GM23338 (cell line): ENCODE measurements at regions not wholly inside any gene's neighbourhood (a gene's known extent, or its start where the extent isn't known, plus 50 kb on each side); places are given as distances from the start of the nearest gene placed in this dataset.

ENCODE experiments used
- ATAC-seq: fragments of 200-7000 bp; cut with Tn5 transposase; 3 replicates; pipeline ENCODE4 v1.9.1; 2020
- DNase-seq: peaks from one replicate; pipeline ENCODE4 v3.0.0-alpha.2; 2015; ENCODE audit warnings: low spot score
- H2AFZ ChIP-seq: fragments of 200-600 bp; sonication (generic); 2 replicates; pipeline ENCODE4 v1.8.0; 2016; ENCODE audit warnings: antibody characterized with exemption, mild to moderate bottlenecking, moderate library complexity
- H3F3A ChIP-seq: fragments of 200-600 bp; sonication (generic); replicated peaks from 2 replicates; pipeline ENCODE4 v1.8.0; 2017; ENCODE audit warnings: antibody characterized with exemption, mixed run types, low read depth
- H3K27ac ChIP-seq: fragments of 200-600 bp; sonication (generic); 2 replicates; pipeline ENCODE4 v1.6.1; 2016; ENCODE audit warnings: low read depth
- H3K27me3 ChIP-seq: fragments of 200-600 bp; sonication (generic); 2 replicates; pipeline ENCODE4 v1.8.0; 2016; ENCODE audit warnings: mild to moderate bottlenecking, mixed run types, moderate library complexity; ENCODE audit not compliant: insufficient read depth
- H3K36me3 ChIP-seq: fragments of 200-600 bp; sonication (generic); 2 replicates; pipeline ENCODE4 v1.8.0; 2016; ENCODE audit warnings: mild to moderate bottlenecking; ENCODE audit not compliant: insufficient read depth
- H3K4me1 ChIP-seq: fragments of 200-600 bp; sonication (generic); 2 replicates; pipeline ENCODE4 v1.8.0; 2016; ENCODE audit warnings: mild to moderate bottlenecking, moderate library complexity; ENCODE audit not compliant: insufficient read depth
- H3K4me2 ChIP-seq: fragments of 200-600 bp; sonication (generic); 2 replicates; pipeline ENCODE4 v1.7.1; 2017; ENCODE audit warnings: mixed run types
- H3K4me3 ChIP-seq: fragments of 200-600 bp; sonication (generic); 2 replicates; pipeline ENCODE4 v1.6.1; 2016; ENCODE audit warnings: mixed run types
- H3K79me2 ChIP-seq: fragments of 200-600 bp; sonication (generic); replicated peaks from 2 replicates; pipeline ENCODE4 v1.8.0; 2017; ENCODE audit warnings: mild to moderate bottlenecking; ENCODE audit not compliant: insufficient read depth
- H3K9me2 ChIP-seq: fragments of 200-600 bp; sonication (generic); 2 replicates; pipeline ENCODE4 v1.8.0; 2017; ENCODE audit not compliant: insufficient read depth
- H4K20me1 ChIP-seq: fragments of 200-600 bp; sonication (generic); replicated peaks from 2 replicates; pipeline ENCODE4 v1.8.0; 2017; ENCODE audit warnings: mild to moderate bottlenecking; ENCODE audit not compliant: insufficient read depth
- H3K27ac Mint-ChIP-seq: 2 replicates; pipeline ENCODE4 v1.8.0; 2020; ENCODE audit warnings: inconsistent platforms, mild to moderate bottlenecking, moderate library complexity, mixed read lengths
- H3K27me3 Mint-ChIP-seq: 3 replicates; pipeline ENCODE4 v1.8.0; 2022; ENCODE audit warnings: low read depth, mild to moderate bottlenecking, moderate library complexity, mixed read lengths, inconsistent platforms; ENCODE audit not compliant: insufficient read depth, poor library complexity
- H3K36me3 Mint-ChIP-seq: 3 replicates; pipeline ENCODE4 v1.8.0; 2021; ENCODE audit warnings: low read depth, mild to moderate bottlenecking, inconsistent platforms, moderate library complexity, mixed read lengths
- H3K4me1 Mint-ChIP-seq: 3 replicates; pipeline ENCODE4 v1.8.0; 2020; ENCODE audit warnings: mild to moderate bottlenecking, inconsistent platforms, mixed read lengths
- H3K4me3 Mint-ChIP-seq: 3 replicates; pipeline ENCODE4 v1.8.0; 2021; ENCODE audit warnings: moderate library complexity, mild to moderate bottlenecking, inconsistent platforms, mixed read lengths
- H3K9me3 Mint-ChIP-seq: 3 replicates; pipeline ENCODE4 v1.8.0; 2020; ENCODE audit warnings: moderate library complexity, mild to moderate bottlenecking, inconsistent platforms, mixed read lengths
- CREB1 ChIP-seq: fragments of 250-450 bp; sonication (Bioruptor Pico); IDR thresholded peaks from 2 replicates; pipeline ENCODE4 v1.5.0; 2020; ENCODE audit warnings: low read depth, mild to moderate bottlenecking, moderate library complexity
- ETS1 ChIP-seq: IDR thresholded peaks from 2 replicates; pipeline ENCODE4 v1.6.1; 2016; ENCODE audit warnings: antibody characterized with exemption
- EZH2 ChIP-seq: fragments of 200-600 bp; sonication (generic); IDR thresholded peaks from one replicate; pipeline ENCODE4 v1.8.0; 2017; ENCODE audit warnings: antibody characterized with exemption, mild to moderate bottlenecking, low read depth; ENCODE audit not compliant: unreplicated experiment
- EZH2phosphoT487 ChIP-seq: fragments of 200-600 bp; sonication (generic); IDR thresholded peaks from one replicate; pipeline ENCODE4 v1.8.1; 2018; ENCODE audit warnings: antibody characterized with exemption; ENCODE audit not compliant: unreplicated experiment
- JUNB ChIP-seq: IDR thresholded peaks from one replicate; pipeline ENCODE4 v1.6.1; 2016; ENCODE audit warnings: antibody characterized with exemption; ENCODE audit not compliant: unreplicated experiment
- NANOG ChIP-seq: IDR thresholded peaks from 2 replicates; pipeline ENCODE4 v1.6.1; 2016; ENCODE audit warnings: antibody characterized with exemption, borderline replicate concordance
- POLR2AphosphoS5 ChIP-seq: IDR thresholded peaks from 2 replicates; pipeline ENCODE4 v1.6.1; 2016; ENCODE audit warnings: antibody characterized with exemption, low read depth
- STAT1 ChIP-seq: IDR thresholded peaks from one replicate; pipeline ENCODE4 v1.6.1; 2016; ENCODE audit warnings: antibody characterized with exemption; ENCODE audit not compliant: unreplicated experiment
- ZNF114 ChIP-seq: fragments of 250-450 bp; sonication (Bioruptor Pico); IDR thresholded peaks from 2 replicates; pipeline ENCODE4 v1.5.0; 2020; ENCODE audit warnings: mild to moderate bottlenecking, moderate library complexity
- ZNF331 ChIP-seq: fragments of 250-450 bp; sonication (Bioruptor Pico); IDR thresholded peaks from 2 replicates; pipeline ENCODE4 v1.5.0; 2020; ENCODE audit warnings: low read depth, mild to moderate bottlenecking, moderate library complexity
- ZNF462 ChIP-seq: fragments of 250-450 bp; sonication (Bioruptor Pico); IDR thresholded peaks from 2 replicates; pipeline ENCODE4 v1.5.0; 2020; ENCODE audit warnings: mild to moderate bottlenecking, moderate library complexity
- TF ChIP-seq, protein P1 (sequence below), 2 experiments: fragments of 200-600 bp in 1 of 2; sonication (generic) in 1 of 2; conservative IDR thresholded peaks; 2 replicates each; pipeline versions ENCODE4 v1.5.1 to v1.6.1; 2016 to 2017; ENCODE audit warnings: antibody characterized with exemption in 2 of 2, low read depth in 2 of 2, mild to moderate bottlenecking in 2 of 2, moderate library complexity in 1 of 2
- TF ChIP-seq, protein P2 (sequence below): IDR thresholded peaks from one replicate; pipeline ENCODE4 v1.6.1; 2018; ENCODE audit warnings: antibody characterized with exemption; ENCODE audit not compliant: unreplicated experiment

DNA sequence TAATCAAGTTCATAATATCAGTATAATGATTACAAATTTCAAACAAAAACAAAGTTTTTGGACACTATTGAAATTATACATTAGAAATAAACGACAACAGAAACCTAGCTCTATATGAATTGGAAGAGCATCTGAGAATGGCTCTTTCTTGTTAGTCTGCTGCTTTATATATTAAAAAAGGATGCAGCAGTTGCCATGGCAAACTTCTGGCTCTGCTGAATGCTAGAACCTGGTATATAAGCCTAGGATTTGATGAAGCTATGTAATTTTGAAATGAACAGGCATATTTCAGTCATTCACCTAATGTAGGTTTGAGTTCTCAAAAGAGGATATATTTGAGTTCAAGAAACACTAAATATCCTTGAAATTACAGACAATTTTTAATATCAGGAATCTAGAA is 252.7 kb upstream of the KCNMB2 start:
- Mint-ChIP-seq H3K9me3 (peaks cover 16% of the 10 kb centered on the region), H3K27me3 (no peaks in the 10 kb centered on the region), H3K4me1 (peaks cover 9% of the 10 kb centered on the region), H3K36me3 (peaks cover 8% of the 10 kb centered on the region; the same call in 2 of the 3 replicates), H3K27ac (no peak overlapping the region), H3K4me3 (no peak overlapping the region)
- peaks cover 27% of the 10 kb centered on the region for H3K9me2 ChIP-seq
- H3K4me3 ChIP-seq = no peak overlapping the region
- H2AFZ ChIP-seq = no peak overlapping the region
- H3K27me3 ChIP-seq = no peaks in the 10 kb centered on the region
- H3K27ac ChIP-seq = no peak overlapping the region
- no peaks in the 10 kb centered on the region for H3K36me3 ChIP-seq
- no peaks in the 10 kb centered on the region for H3K79me2 ChIP-seq
- ATAC-seq (no peak), DNase-seq (no peak)
- TF ChIP-seq ZNF462 (CRISPR knock-in tag) = no peak
- no peak for TF ChIP-seq EZH2
- no peak for TF ChIP-seq ETS1
- no peak for TF ChIP-seq ZNF331 (CRISPR knock-in tag)
- TF ChIP-seq, protein P1, sequence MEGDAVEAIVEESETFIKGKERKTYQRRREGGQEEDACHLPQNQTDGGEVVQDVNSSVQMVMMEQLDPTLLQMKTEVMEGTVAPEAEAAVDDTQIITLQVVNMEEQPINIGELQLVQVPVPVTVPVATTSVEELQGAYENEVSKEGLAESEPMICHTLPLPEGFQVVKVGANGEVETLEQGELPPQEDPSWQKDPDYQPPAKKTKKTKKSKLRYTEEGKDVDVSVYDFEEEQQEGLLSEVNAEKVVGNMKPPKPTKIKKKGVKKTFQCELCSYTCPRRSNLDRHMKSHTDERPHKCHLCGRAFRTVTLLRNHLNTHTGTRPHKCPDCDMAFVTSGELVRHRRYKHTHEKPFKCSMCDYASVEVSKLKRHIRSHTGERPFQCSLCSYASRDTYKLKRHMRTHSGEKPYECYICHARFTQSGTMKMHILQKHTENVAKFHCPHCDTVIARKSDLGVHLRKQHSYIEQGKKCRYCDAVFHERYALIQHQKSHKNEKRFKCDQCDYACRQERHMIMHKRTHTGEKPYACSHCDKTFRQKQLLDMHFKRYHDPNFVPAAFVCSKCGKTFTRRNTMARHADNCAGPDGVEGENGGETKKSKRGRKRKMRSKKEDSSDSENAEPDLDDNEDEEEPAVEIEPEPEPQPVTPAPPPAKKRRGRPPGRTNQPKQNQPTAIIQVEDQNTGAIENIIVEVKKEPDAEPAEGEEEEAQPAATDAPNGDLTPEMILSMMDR (conservative IDR thresholded peaks at IDR 0.05; ENCODE audit: low read depth in 2 of 2) = no peak
- no peak for TF ChIP-seq JUNB
- no peak for TF ChIP-seq ZNF114 (CRISPR knock-in tag)
- no peak for TF ChIP-seq POLR2AphosphoS5
- TF ChIP-seq STAT1 = no peak
- TF ChIP-seq, protein P2, sequence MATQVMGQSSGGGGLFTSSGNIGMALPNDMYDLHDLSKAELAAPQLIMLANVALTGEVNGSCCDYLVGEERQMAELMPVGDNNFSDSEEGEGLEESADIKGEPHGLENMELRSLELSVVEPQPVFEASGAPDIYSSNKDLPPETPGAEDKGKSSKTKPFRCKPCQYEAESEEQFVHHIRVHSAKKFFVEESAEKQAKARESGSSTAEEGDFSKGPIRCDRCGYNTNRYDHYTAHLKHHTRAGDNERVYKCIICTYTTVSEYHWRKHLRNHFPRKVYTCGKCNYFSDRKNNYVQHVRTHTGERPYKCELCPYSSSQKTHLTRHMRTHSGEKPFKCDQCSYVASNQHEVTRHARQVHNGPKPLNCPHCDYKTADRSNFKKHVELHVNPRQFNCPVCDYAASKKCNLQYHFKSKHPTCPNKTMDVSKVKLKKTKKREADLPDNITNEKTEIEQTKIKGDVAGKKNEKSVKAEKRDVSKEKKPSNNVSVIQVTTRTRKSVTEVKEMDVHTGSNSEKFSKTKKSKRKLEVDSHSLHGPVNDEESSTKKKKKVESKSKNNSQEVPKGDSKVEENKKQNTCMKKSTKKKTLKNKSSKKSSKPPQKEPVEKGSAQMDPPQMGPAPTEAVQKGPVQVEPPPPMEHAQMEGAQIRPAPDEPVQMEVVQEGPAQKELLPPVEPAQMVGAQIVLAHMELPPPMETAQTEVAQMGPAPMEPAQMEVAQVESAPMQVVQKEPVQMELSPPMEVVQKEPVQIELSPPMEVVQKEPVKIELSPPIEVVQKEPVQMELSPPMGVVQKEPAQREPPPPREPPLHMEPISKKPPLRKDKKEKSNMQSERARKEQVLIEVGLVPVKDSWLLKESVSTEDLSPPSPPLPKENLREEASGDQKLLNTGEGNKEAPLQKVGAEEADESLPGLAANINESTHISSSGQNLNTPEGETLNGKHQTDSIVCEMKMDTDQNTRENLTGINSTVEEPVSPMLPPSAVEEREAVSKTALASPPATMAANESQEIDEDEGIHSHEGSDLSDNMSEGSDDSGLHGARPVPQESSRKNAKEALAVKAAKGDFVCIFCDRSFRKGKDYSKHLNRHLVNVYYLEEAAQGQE = no peak
- TF ChIP-seq EZH2phosphoT487 = no peak
- TF ChIP-seq CREB1 (CRISPR knock-in tag) = no peak
- no peak for TF ChIP-seq NANOG
- H3K4me2 ChIP-seq = no peak overlapping the region
- H3K4me1 ChIP-seq = peaks cover 6% of the 10 kb centered on the region; the same call in 1 of the 2 replicates
- no peaks in the 10 kb centered on the region for H4K20me1 ChIP-seq
- no peaks in the 10 kb centered on the region for H3F3A ChIP-seq
